Transverse colon (tissue), 3 donors: ENCODE measurements at regions not wholly inside any gene's neighbourhood (a gene's known extent, or its start where the extent isn't known, plus 50 kb on each side); places are given as distances from the start of the nearest gene placed in this dataset.
"Not testable (repeated sequence)": the region's sequence is repeated elsewhere in the genome, so short reads cannot be mapped to it uniquely, and the experiment has no call there.

Source experiments
- POLR2A ChIP-seq: fragments of 450-650 bp; IDR thresholded peaks from one replicate; pipeline ENCODE4 v1.6.1; 2016; ENCODE audit warnings: antibody characterized with exemption, mild to moderate bottlenecking, moderate library complexity
- POLR2AphosphoS5 ChIP-seq, 3 donors: sonication (generic); formaldehyde crosslinking; IDR thresholded peaks; one replicate each; pipeline ENCODE4 v1.6.1; 2016; ENCODE audit warnings: antibody characterized with exemption in 3 of 3

GRCh38 chr3:125685741-125686140 lies 90.4 kb upstream of the OSBPL11 start:
- TF ChIP-seq POLR2AphosphoS5 (IDR thresholded peaks at IDR 0.05); POLR2A: not testable (repeated sequence)
